SU-DHL-6 (cell line): ENCODE measurements at regions not wholly inside any gene's neighbourhood (a gene's known extent, or its start where the extent isn't known, plus 50 kb on each side); places are given as distances from the start of the nearest gene placed in this dataset.

Experiments used
- EZH2phosphoT487 ChIP-seq: fragments of 200-600 bp; sonication (generic), shearing (Covaris generic); conservative IDR thresholded peaks from 2 replicates; pipeline ENCODE4 v1.6.1; 2018; ENCODE audit warnings: mild to moderate bottlenecking, antibody characterized with exemption, low read length, moderate library complexity, mixed read lengths
- TF ChIP-seq, protein P1 (sequence below): fragments of 200-600 bp; sonication (generic); IDR thresholded peaks from one replicate; pipeline ENCODE4 v1.5.1; 2017; ENCODE audit warnings: antibody characterized with exemption, mild to moderate bottlenecking, low read length, moderate library complexity; ENCODE audit not compliant: insufficient read depth, poor library complexity, severe bottlenecking

DNA sequence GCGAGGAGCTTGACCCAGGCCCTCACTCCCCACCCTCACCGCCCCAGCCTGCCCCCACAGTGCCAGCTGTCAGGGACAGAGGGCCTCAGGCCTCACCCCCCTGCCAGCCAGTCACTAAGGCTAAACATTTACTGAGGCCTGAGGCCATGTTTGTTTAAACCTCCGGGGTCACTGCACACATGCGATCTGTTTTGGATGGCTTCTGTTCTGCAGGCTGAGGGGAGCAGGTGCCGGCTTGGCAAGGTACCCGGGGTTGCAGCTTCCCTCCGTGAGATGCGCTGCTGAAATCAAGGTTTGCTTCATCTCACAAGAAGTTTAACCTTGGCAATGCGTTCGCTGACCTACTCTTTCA is 103.3 kb upstream of the BOD1 start:
- TF ChIP-seq, protein P1, sequence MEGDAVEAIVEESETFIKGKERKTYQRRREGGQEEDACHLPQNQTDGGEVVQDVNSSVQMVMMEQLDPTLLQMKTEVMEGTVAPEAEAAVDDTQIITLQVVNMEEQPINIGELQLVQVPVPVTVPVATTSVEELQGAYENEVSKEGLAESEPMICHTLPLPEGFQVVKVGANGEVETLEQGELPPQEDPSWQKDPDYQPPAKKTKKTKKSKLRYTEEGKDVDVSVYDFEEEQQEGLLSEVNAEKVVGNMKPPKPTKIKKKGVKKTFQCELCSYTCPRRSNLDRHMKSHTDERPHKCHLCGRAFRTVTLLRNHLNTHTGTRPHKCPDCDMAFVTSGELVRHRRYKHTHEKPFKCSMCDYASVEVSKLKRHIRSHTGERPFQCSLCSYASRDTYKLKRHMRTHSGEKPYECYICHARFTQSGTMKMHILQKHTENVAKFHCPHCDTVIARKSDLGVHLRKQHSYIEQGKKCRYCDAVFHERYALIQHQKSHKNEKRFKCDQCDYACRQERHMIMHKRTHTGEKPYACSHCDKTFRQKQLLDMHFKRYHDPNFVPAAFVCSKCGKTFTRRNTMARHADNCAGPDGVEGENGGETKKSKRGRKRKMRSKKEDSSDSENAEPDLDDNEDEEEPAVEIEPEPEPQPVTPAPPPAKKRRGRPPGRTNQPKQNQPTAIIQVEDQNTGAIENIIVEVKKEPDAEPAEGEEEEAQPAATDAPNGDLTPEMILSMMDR, result no peak
- TF ChIP-seq EZH2phosphoT487, result no peak
